ENCODE measurements at regions not wholly inside any gene's neighbourhood (a gene's known extent, or its start where the extent isn't known, plus 50 kb on each side); places are given as distances from the start of the nearest gene placed in this dataset.

DNA sequence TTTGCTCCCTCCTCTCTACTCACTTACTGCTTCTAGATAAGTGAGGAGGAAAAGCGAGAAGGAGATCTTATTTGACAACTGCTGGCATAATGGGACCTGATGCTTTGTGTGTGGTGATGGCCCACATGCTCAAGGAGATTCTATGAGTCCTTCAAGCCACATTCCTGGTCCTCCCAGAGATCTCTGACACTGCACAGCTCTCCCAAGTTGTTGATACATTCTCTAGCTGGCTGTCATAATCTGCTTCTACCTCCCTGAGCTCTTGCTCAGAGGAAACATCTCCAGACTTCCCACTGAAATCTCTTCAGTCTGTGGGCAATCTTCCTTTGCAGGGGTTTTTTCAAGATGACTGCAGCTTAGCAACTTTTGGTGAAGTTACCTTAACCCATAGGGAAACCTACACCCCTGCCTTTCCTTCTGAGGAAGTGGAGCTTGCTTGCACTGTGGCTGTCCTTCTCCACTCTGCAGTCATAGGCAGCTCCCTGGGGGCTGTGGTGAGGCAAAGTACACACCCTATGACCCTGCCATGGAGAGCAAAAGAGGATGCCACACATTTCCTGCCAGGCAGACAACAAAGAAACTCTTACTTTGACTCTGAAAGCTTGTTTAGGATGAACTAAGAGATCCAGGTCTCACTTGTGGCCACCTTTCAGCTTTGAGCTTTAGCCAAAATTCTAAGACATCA, 163.8 kb downstream of the TMEM38B start:
- POLR2A ChIA-PET = interaction anchor here (0.5 kb wide), 1 partner anchor 56 kb away, joined by 3 read pairs; no protein-coding TSS in a partner anchor
- Mint-ChIP-seq H3K27me3 (ENCODE audit: insufficient read depth, unreplicated experiment) (peaks cover 10% of the 10 kb centered on the region), H3K4me1 (ENCODE audit: low read depth, unreplicated experiment) (peaks cover 9% of the 10 kb centered on the region), H3K9me3 (ENCODE audit: unreplicated experiment) (no peaks in the 10 kb centered on the region), H3K36me3 (ENCODE audit: insufficient read depth, unreplicated experiment) (no peaks in the 10 kb centered on the region), H3K4me3 (ENCODE audit: unreplicated experiment) (no peak overlapping the region), H3K27ac (ENCODE audit: unreplicated experiment) (no peak overlapping the region)
- Histone ChIP-seq H3K4me1 (no peaks in the 10 kb centered on the region), H3K9me3 (no peaks in the 10 kb centered on the region), H3K36me3 (ENCODE audit: control insufficient read depth, insufficient read depth, low read length) (no peaks in the 10 kb centered on the region), H3K27me3 (replicated peaks; ENCODE audit: control insufficient read depth, insufficient read depth, low read length) (no peaks in the 10 kb centered on the region), H3K4me3 (ENCODE audit: low read depth, low read length) (no peak overlapping the region)
- BruUV-seq (replicated peaks) = no TSS peak
- CTCF ChIA-PET = no interaction called here
- TF ChIP-seq, protein P1, sequence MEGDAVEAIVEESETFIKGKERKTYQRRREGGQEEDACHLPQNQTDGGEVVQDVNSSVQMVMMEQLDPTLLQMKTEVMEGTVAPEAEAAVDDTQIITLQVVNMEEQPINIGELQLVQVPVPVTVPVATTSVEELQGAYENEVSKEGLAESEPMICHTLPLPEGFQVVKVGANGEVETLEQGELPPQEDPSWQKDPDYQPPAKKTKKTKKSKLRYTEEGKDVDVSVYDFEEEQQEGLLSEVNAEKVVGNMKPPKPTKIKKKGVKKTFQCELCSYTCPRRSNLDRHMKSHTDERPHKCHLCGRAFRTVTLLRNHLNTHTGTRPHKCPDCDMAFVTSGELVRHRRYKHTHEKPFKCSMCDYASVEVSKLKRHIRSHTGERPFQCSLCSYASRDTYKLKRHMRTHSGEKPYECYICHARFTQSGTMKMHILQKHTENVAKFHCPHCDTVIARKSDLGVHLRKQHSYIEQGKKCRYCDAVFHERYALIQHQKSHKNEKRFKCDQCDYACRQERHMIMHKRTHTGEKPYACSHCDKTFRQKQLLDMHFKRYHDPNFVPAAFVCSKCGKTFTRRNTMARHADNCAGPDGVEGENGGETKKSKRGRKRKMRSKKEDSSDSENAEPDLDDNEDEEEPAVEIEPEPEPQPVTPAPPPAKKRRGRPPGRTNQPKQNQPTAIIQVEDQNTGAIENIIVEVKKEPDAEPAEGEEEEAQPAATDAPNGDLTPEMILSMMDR (IDR thresholded peaks at IDR 0.05; ENCODE audit: insufficient read depth in 1 of 2, low read depth in 1 of 2, low read length in 1 of 2, severe bottlenecking in 1 of 2, unreplicated experiment in 1 of 2) = no peak
- no peak for DNase-seq
- intact Hi-C loops (cut with micrococcal nuclease; ENCODE audit: unreplicated experiment) = no loop called here

DNA sequence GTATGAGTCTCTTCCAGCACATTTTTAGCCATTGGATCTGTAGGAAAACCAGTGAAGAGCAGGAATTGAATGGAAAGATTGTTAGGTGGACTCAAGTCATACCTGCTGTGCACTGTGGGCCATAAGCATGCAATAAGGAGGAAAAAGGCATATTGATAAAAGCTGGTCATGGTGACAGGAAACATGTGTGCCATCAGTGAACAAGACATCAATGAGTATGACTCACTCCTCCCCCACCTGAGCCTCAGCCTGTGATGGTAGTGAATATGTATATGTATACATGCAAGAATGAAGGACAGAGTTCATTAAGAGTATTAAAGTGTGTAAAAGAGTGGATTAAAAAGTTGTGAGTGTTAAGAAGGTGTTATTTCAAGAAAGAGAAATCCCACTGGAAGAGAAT, 164.5 kb downstream of the TMEM38B start:
- ChIA-PET CTCF (no interaction called here), POLR2A (no interaction called here)
- H3K4me1 Mint-ChIP-seq (ENCODE audit: low read depth, unreplicated experiment) = peaks cover 9% of the 10 kb centered on the region
- H3K27ac Mint-ChIP-seq (ENCODE audit: unreplicated experiment) = no peak overlapping the region
- H3K9me3 Mint-ChIP-seq (ENCODE audit: unreplicated experiment) = no peaks in the 10 kb centered on the region
- Histone ChIP-seq H3K27me3 (replicated peaks; ENCODE audit: control insufficient read depth, insufficient read depth, low read length) (no peaks in the 10 kb centered on the region), H3K36me3 (ENCODE audit: control insufficient read depth, insufficient read depth, low read length) (no peaks in the 10 kb centered on the region), H3K4me1 (no peaks in the 10 kb centered on the region), H3K4me3 (ENCODE audit: low read depth, low read length) (no peak overlapping the region), H3K9me3 (no peaks in the 10 kb centered on the region)
- DNase-seq = no peak
- no peak overlapping the region for H3K4me3 Mint-ChIP-seq (ENCODE audit: unreplicated experiment)
- peaks cover 10% of the 10 kb centered on the region for H3K27me3 Mint-ChIP-seq (ENCODE audit: insufficient read depth, unreplicated experiment)
- H3K36me3 Mint-ChIP-seq (ENCODE audit: insufficient read depth, unreplicated experiment) = no peaks in the 10 kb centered on the region
- intact Hi-C loops (cut with micrococcal nuclease; ENCODE audit: unreplicated experiment) = no loop called here
- BruUV-seq (replicated peaks) = no TSS peak
- TF ChIP-seq, protein P1 (IDR thresholded peaks at IDR 0.05; ENCODE audit: insufficient read depth in 1 of 2, low read depth in 1 of 2, low read length in 1 of 2, severe bottlenecking in 1 of 2, unreplicated experiment in 1 of 2) = no peak

DNA sequence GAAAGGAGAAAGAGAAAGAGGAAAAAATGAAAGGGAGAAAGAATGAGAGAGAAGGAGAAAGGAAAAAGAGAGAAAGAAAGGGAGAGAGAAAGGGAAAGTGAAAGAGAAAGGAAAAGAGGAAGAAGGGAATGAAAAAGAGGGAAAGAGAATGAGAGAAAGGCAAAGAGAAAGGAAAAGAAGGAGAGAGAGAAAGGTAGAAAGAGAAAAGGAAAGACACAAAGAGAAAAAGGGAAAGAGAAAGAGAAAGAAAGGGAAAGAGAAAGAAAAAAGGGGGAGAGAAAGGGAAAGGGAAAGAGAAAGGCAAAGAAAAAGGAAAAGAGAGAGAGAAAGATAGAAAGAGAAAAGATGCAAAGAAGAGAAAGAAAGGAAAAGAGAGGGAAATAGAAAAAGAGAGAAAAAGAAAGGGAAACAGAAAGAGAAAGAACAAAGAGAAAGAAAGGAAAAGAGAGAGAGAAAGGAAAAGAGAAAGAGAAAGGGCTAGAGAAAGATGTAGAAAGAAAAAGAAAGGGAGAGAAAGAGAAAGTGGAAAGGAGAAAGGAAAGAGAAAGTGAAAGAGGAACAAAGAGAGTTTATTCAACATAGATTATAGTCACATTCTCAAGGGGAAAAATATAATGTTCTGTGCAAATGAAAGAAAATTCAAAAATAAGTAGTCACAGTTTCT, 165.2 kb downstream of the TMEM38B start:
- Mint-ChIP-seq H3K27me3 (ENCODE audit: insufficient read depth, unreplicated experiment) (peaks cover 10% of the 10 kb centered on the region), H3K27ac (ENCODE audit: unreplicated experiment) (no peak overlapping the region), H3K4me1 (ENCODE audit: low read depth, unreplicated experiment) (peaks cover 9% of the 10 kb centered on the region), H3K36me3 (ENCODE audit: insufficient read depth, unreplicated experiment) (no peaks in the 10 kb centered on the region), H3K4me3 (ENCODE audit: unreplicated experiment) (no peak overlapping the region), H3K9me3 (ENCODE audit: unreplicated experiment) (no peaks in the 10 kb centered on the region)
- H3K36me3 ChIP-seq (ENCODE audit: control insufficient read depth, insufficient read depth, low read length) = no peaks in the 10 kb centered on the region
- ChIA-PET POLR2A (no interaction called here), CTCF (no interaction called here)
- no peak overlapping the region for H3K4me3 ChIP-seq (ENCODE audit: low read depth, low read length)
- H3K9me3 ChIP-seq = no peaks in the 10 kb centered on the region
- BruUV-seq (replicated peaks) = no TSS peak
- TF ChIP-seq, protein P1 (IDR thresholded peaks at IDR 0.05; ENCODE audit: insufficient read depth in 1 of 2, low read depth in 1 of 2, low read length in 1 of 2, severe bottlenecking in 1 of 2, unreplicated experiment in 1 of 2) = no peak
- DNase-seq = no peak
- no peaks in the 10 kb centered on the region for H3K27me3 ChIP-seq (replicated peaks; ENCODE audit: control insufficient read depth, insufficient read depth, low read length)
- intact Hi-C loops (cut with micrococcal nuclease; ENCODE audit: unreplicated experiment) = no loop called here
- no peaks in the 10 kb centered on the region for H3K4me1 ChIP-seq
